ENCODE measurements at regions not wholly inside any gene's neighbourhood (a gene's known extent, or its start where the extent isn't known, plus 50 kb on each side); places are given as distances from the start of the nearest gene placed in this dataset.

DNA sequence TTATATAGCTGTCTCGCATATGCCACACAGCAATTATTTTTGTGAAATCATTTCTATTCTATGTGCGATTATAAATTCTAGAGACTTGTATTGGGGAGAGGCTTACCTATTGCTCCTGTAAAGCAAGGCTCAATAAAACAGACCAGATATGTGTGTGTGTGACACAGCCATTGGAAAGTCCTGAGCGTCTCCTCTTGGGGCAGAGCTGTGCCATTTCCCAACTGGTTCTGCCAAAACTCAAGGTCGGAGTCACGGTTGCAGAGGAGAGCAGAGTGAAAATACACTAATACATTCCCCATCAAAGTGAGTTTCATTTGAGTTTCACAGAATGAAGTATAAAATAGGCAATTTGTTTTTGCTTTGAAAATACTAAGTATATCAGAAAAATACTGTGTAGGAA is 567.4 kb upstream of the FZD8 start:
- H3K9ac ChIP-seq (ENCODE audit: low read depth, low read length): no peak overlapping the region
- no peaks in the 10 kb centered on the region for H3K9me3 ChIP-seq (ENCODE audit: control insufficient read depth, insufficient read depth, low read length)
- no TSS peak for BruUV-seq (replicated peaks)
- in situ Hi-C loops (cut with MboI; ENCODE audit: low sequenced_read_pairs) (no loop called here), dilution Hi-C loops (cut with HindIII; ENCODE audit: low sequenced_read_pairs, unreplicated experiment) (no loop called here), intact Hi-C loops (cut with micrococcal nuclease) (no loop called here)
- H2AFZ ChIP-seq (replicated peaks; ENCODE audit: low read length, poor library complexity): no peak overlapping the region
- DNase-seq (no peak), ATAC-seq (ENCODE audit: low read depth) (no peak)
- no peak overlapping the region for H3K4me3 ChIP-seq (ENCODE audit: insufficient read depth, low read depth, low read length)
- H3K4me1 ChIP-seq (ENCODE audit: control insufficient read depth, insufficient read depth, low read length): no peaks in the 10 kb centered on the region
- WGBS, 2 experiments (ENCODE audit: extremely low coverage in 2 of 2, insufficient read length in 1 of 2): no CpG with 5 or more reads among the region's 5 CpGs
- H4K8ac ChIP-seq (ENCODE audit: low read depth in 2 of 2, low read length in 2 of 2): no peak overlapping the region
- no peaks in the 10 kb centered on the region for H4K20me1 ChIP-seq (ENCODE audit: insufficient read depth, low read length)
- H3K9me1 ChIP-seq (ENCODE audit: insufficient read depth, low read length): no peaks in the 10 kb centered on the region
- H2AK9ac ChIP-seq (replicated peaks; ENCODE audit: low read depth, low read length, poor library complexity): no peak overlapping the region
- no peak overlapping the region for H2BK120ac ChIP-seq (ENCODE audit: low read depth, low read length)
- ChIA-PET CTCF (no interaction called here), POLR2A (ENCODE audit: unreplicated experiment) (no interaction called here)
- H2BK5ac ChIP-seq (ENCODE audit: low read depth, low read length, poor library complexity, severe bottlenecking): no peak overlapping the region
- H2AK5ac ChIP-seq (ENCODE audit: low read depth, low read length): no peak overlapping the region
- no peak overlapping the region for H3K14ac ChIP-seq (replicated peaks; ENCODE audit: low read depth, low read length)
- H3K79me1 ChIP-seq (ENCODE audit: low read depth in 1 of 2, low read length in 2 of 2): no peaks in the 10 kb centered on the region
- TF ChIP-seq RCOR1 (IDR thresholded peaks at IDR 0.05; ENCODE audit: insufficient replicate concordance, low read length) (no peak), MAFK (IDR thresholded peaks at IDR 0.05; ENCODE audit: low read depth, low read length) (no peak), SMC3 (IDR thresholded peaks at IDR 0.05; ENCODE audit: low read depth, low read length) (no peak), MAZ (IDR thresholded peaks at IDR 0.05; ENCODE audit: borderline replicate concordance, low read depth, low read length) (no peak), POLR2A (IDR thresholded peaks at IDR 0.05; ENCODE audit: low read depth, low read length) (no peak), RAD21 (IDR thresholded peaks at IDR 0.05; ENCODE audit: low read length) (no peak), MXI1 (IDR thresholded peaks at IDR 0.05; ENCODE audit: borderline replicate concordance, low read depth, low read length) (no peak), CEBPB (IDR thresholded peaks at IDR 0.05; ENCODE audit: low read depth, low read length) (no peak), RFX5 (IDR thresholded peaks at IDR 0.05; ENCODE audit: low read depth, low read length) (no peak)
- TF ChIP-seq, protein P1, sequence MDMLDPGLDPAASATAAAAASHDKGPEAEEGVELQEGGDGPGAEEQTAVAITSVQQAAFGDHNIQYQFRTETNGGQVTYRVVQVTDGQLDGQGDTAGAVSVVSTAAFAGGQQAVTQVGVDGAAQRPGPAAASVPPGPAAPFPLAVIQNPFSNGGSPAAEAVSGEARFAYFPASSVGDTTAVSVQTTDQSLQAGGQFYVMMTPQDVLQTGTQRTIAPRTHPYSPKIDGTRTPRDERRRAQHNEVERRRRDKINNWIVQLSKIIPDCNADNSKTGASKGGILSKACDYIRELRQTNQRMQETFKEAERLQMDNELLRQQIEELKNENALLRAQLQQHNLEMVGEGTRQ (IDR thresholded peaks at IDR 0.05; ENCODE audit: low read depth, low read length): no peak
- TF ChIP-seq, protein P2, sequence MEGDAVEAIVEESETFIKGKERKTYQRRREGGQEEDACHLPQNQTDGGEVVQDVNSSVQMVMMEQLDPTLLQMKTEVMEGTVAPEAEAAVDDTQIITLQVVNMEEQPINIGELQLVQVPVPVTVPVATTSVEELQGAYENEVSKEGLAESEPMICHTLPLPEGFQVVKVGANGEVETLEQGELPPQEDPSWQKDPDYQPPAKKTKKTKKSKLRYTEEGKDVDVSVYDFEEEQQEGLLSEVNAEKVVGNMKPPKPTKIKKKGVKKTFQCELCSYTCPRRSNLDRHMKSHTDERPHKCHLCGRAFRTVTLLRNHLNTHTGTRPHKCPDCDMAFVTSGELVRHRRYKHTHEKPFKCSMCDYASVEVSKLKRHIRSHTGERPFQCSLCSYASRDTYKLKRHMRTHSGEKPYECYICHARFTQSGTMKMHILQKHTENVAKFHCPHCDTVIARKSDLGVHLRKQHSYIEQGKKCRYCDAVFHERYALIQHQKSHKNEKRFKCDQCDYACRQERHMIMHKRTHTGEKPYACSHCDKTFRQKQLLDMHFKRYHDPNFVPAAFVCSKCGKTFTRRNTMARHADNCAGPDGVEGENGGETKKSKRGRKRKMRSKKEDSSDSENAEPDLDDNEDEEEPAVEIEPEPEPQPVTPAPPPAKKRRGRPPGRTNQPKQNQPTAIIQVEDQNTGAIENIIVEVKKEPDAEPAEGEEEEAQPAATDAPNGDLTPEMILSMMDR (conservative IDR thresholded peaks at IDR 0.05; ENCODE audit: low read depth, low read length): no peak
- no peak overlapping the region for H3K23ac ChIP-seq (ENCODE audit: low read depth, low read length)
- no peaks in the 10 kb centered on the region for H3K27me3 ChIP-seq (ENCODE audit: control insufficient read depth, insufficient read depth, low read length)
- H3K4me2 ChIP-seq (ENCODE audit: low read depth, low read length): no peak overlapping the region
- H2BK20ac ChIP-seq (ENCODE audit: low read depth, low read length): no peak overlapping the region
- no peak overlapping the region for H3K27ac ChIP-seq (ENCODE audit: insufficient read depth, low read length)
- H3K56ac ChIP-seq (ENCODE audit: extremely low read depth, insufficient read depth, low read length): no peak overlapping the region
- H3K18ac ChIP-seq (ENCODE audit: low read depth, low read length): no peak overlapping the region
- no peak overlapping the region for H4K5ac ChIP-seq (ENCODE audit: low read depth, low read length)
- H3K4ac ChIP-seq (ENCODE audit: low read depth, low read length): no peak overlapping the region
- H3K36me3 ChIP-seq (ENCODE audit: control insufficient read depth, insufficient read depth, low read length): no peaks in the 10 kb centered on the region
- H2BK15ac ChIP-seq (ENCODE audit: low read depth, low read length): no peak overlapping the region
- no peak overlapping the region for H4K91ac ChIP-seq (ENCODE audit: insufficient read depth, low read depth, low read length)

Measured in IMR-90 (cell line).